Uterus (tissue), 2 donors: ENCODE measurements at regions not wholly inside any gene's neighbourhood (a gene's known extent, or its start where the extent isn't known, plus 50 kb on each side); places are given as distances from the start of the nearest gene placed in this dataset.

Experiments used
- POLR2A ChIP-seq, 2 donors: fragments of 450-650 bp; IDR thresholded peaks; one replicate each; pipeline ENCODE4 v1.6.1; 2016; ENCODE audit warnings: antibody characterized with exemption in 2 of 2, mild to moderate bottlenecking in 1 of 2, moderate library complexity in 1 of 2
- TF ChIP-seq, protein P1 (sequence below), 4 experiments: fragments of 200-600 bp in 2 of 4; fragments of 450-650 bp in 2 of 4; sonication (generic) in 2 of 4; IDR thresholded peaks; one replicate each; pipeline ENCODE4 v1.5.1; 2016 to 2019; ENCODE audit warnings: antibody characterized with exemption in 4 of 4, mild to moderate bottlenecking in 2 of 4, moderate library complexity in 1 of 4

DNA sequence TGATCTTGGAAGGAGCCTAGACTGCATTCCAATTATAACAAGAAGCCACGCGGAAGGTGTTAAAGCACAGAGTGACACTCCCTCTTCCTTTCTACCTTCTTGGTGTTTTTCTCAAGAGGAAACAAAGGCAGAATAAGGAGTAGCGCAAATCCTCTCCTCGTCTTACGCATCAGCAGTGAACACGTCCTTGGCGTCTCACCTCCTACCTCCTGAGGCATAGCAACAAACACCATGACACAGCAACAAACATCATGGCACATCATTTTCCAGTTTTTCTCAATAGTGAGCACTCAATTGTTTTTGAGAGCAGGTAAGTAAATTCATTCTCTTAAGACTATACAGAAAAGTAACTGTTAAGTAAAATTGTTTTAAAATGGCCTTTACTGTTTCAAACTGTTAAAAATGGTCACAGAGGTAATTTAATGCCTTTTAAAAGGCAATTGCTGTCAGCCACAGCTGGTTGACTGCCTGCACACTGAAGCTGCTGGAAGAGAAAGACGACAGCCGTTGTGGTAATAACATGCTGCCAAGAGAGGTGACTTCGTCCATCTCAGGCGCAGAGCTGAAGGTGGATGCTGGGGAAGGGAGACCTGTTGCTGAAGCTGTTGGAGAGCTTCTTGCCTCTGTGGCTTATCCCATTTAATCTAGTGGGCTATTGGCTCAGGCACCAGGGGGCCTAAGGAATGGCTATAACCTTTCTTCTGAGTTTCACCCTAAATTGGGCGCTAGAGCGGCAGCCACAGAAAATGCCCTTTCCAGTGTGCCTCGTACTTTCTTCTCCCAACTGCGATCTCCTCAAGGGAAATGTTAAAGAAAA lies 703.7 kb downstream of the UQCRFS1 start:
- TF ChIP-seq, protein P1, sequence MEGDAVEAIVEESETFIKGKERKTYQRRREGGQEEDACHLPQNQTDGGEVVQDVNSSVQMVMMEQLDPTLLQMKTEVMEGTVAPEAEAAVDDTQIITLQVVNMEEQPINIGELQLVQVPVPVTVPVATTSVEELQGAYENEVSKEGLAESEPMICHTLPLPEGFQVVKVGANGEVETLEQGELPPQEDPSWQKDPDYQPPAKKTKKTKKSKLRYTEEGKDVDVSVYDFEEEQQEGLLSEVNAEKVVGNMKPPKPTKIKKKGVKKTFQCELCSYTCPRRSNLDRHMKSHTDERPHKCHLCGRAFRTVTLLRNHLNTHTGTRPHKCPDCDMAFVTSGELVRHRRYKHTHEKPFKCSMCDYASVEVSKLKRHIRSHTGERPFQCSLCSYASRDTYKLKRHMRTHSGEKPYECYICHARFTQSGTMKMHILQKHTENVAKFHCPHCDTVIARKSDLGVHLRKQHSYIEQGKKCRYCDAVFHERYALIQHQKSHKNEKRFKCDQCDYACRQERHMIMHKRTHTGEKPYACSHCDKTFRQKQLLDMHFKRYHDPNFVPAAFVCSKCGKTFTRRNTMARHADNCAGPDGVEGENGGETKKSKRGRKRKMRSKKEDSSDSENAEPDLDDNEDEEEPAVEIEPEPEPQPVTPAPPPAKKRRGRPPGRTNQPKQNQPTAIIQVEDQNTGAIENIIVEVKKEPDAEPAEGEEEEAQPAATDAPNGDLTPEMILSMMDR (IDR thresholded peaks at IDR 0.05), result no peak
- TF ChIP-seq POLR2A (IDR thresholded peaks at IDR 0.05), result no peak
